B cell (primary cell): ENCODE measurements at regions not wholly inside any gene's neighbourhood (a gene's known extent, or its start where the extent isn't known, plus 50 kb on each side); places are given as distances from the start of the nearest gene placed in this dataset.

Source experiments
- CTCF ChIP-seq: fragments of 200-600 bp; IDR thresholded peaks from one replicate; pipeline ENCODE4 v1.8.0; 2022; ENCODE audit warnings: antibody characterized with exemption, mild to moderate bottlenecking
- EZH2 ChIP-seq: IDR thresholded peaks from 2 replicates; pipeline ENCODE4 v1.6.1; 2012; ENCODE audit warnings: borderline replicate concordance, low read depth, mild to moderate bottlenecking, moderate library complexity, low read length; ENCODE audit not compliant: insufficient read depth, poor library complexity, severe bottlenecking

GRCh38 chr1:95627244-95627643 lies 393.2 kb downstream of the RWDD3 start:
- no peak for TF ChIP-seq CTCF
- no peak for TF ChIP-seq EZH2
